Astrocyte of the cerebellum (primary cell): ENCODE measurements at regions not wholly inside any gene's neighbourhood (a gene's known extent, or its start where the extent isn't known, plus 50 kb on each side); places are given as distances from the start of the nearest gene placed in this dataset.

Experiments
- DNase-seq: peaks from one replicate; pipeline ENCODE4 v3.0.0-alpha.2; 2011; ENCODE audit warnings: low read depth
- H3K4me3 ChIP-seq: 2 replicates; pipeline ENCODE4 v1.5.1; 2011; ENCODE audit warnings: mild to moderate bottlenecking, low read depth, low read length, moderate library complexity
- CTCF ChIP-seq: IDR thresholded peaks from 2 replicates; pipeline ENCODE4 v1.5.1; 2012; ENCODE audit warnings: low read length, low read depth, moderate library complexity, mild to moderate bottlenecking; ENCODE audit errors: missing control alignments
- in situ Hi-C: cut with HindIII; loops from 2 replicates; pipeline ENCODE4 v1.10.0; 2017; ENCODE audit warnings: low sequenced_read_pairs

- DNase-seq: no peak
- in situ Hi-C loops: no loop called here
- no peak for TF ChIP-seq CTCF
- no peak overlapping the region for H3K4me3 ChIP-seq
Measured at GRCh38 chr16:80489173-80489572, 51.6 kb upstream of the DYNLRB2 start.

- H3K4me3 ChIP-seq: no peak overlapping the region
- in situ Hi-C loops: no loop called here
- DNase-seq: no peak
- no peak for TF ChIP-seq CTCF
Measured at GRCh38 chr16:80488167-80488566, 52.6 kb upstream of the DYNLRB2 start.

GRCh38 chr16:80480664-80481063, 60.1 kb upstream of the DYNLRB2 start:
- no peak for DNase-seq
- in situ Hi-C loops: no loop called here
- no peak for TF ChIP-seq CTCF
- H3K4me3 ChIP-seq: no peak overlapping the region

- TF ChIP-seq CTCF: no peak
- no peak overlapping the region for H3K4me3 ChIP-seq
- no peak for DNase-seq
- in situ Hi-C loops: no loop called here
Measured at GRCh38 chr16:80477838-80478237, 63.0 kb upstream of the DYNLRB2 start.

- H3K4me3 ChIP-seq: no peak overlapping the region
- DNase-seq: no peak
- no peak for TF ChIP-seq CTCF
- in situ Hi-C loops: no loop called here
Measured at GRCh38 chr16:80468029-80468428, 72.8 kb upstream of the DYNLRB2 start.

- peak; percentile 18 for DNase-seq
- peak; percentile 84 for TF ChIP-seq CTCF
- in situ Hi-C loops: no loop called here
- H3K4me3 ChIP-seq: no peak overlapping the region
Measured at GRCh38 chr16:80466024-80466987, 74.5 kb upstream of the DYNLRB2 start.
